ENCODE measurements at regions not wholly inside any gene's neighbourhood (a gene's known extent, or its start where the extent isn't known, plus 50 kb on each side); places are given as distances from the start of the nearest gene placed in this dataset.

DNA sequence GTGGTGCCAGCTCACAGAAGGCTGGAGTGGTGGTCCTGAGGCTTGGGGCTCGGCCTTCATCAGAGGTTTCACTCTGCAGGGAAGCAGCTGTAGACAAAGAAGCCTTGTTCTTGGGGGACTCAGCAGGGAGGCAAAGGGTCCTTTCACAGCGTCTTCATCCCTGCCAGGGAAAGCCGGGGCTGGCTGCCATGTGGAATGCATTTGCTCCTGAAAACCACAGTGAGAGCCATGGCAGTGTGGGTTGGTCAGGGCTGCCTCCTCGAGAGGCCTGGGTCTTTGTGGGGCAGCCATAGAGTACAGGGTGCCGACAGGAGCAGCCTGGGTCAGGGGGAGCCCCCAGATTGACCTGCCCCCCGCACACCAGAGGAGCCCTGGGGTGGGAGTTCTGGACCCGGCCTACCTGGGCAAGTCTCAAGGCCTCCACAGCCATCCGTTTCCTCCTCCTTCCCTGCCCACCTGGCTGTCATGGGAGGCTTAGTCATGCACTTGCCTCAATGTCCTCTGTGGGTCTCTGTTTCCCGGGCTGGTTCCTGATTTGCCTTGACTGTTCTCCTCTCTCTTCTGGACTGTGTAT lies 144.0 kb downstream of the CDC5L start:
- no peak for DNase-seq (ENCODE audit: low read depth)

DNA sequence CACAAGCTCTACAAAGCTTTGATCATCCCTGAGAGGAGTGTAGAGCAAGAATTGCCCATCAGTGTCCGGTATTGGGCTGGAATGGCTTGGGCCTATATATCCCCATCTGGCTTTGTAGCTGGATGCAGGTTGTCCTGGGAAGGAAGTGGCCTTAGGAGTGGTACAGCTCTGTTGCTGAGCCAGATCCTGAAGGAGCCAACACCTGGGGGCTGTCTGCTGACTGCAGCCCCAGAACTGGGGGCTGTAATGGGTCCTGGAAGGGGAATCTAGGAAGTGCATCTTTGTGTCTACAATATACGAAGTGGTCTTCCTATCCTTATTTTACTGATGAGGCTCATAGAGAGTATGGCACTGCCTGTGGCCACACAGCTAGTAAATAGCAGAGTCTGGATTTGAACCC lies 145.9 kb downstream of the CDC5L start:
- DNase-seq (ENCODE audit: low read depth) = no peak

DNA sequence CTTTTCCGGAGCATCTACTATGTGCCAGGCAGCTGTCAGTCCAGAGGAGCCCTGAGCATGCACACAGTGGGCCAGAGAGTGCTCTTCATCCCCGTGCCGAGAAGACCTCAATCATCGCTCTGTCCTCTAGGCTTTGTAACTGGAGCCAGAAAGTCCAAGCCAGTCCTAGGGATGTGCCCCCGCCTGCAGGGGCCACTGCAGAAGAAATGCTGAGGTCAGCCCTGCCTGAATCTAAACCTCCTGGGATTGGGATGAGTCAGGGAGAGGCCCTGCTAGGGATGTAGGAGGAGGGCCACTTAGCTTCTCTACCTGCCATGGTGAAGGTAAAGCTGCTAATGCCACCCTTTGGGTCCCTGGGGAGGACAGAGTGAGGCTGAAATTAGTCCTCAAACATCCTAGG lies 146.8 kb downstream of the CDC5L start:
- no peak for DNase-seq (ENCODE audit: low read depth)

DNA sequence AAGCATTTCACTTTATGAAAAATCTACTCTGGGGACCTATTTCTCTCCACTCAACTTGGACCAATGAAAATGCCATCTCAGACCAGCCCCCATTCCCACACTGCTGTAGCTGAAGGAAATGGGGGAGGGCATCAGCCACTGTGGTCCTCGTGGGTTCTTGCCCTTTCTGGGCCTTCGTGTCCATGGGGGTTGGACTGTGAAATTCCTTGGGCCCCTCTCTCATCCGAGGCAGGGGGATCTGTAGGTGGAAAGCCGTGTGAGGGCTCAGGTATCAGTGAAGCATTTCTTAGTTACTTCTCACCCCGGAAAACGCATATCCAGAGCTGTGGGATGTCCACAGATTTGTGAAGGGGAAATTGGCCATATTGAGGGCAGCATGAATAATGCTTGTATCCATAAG lies 147.9 kb downstream of the CDC5L start:
- DNase-seq (ENCODE audit: low read depth) = no peak

DNA sequence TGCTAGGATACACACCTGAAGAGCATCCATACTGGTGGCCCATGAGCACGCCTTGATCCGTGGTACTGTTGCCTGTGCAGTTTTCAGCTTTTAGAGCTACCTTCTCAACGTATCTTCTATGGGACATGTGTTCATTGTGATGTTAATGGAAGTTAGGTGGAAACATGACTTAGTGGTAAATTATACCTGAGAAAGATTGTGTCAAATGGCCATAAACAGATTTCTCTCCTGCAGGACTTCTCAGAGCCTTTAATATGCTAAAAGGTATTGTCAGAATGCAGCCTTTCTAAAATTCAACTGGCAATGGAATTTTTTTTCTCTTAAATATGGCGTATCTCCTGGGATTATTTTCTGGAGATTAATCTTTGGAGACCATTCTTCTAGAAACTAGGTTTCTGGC lies 148.5 kb downstream of the CDC5L start:
- DNase-seq (ENCODE audit: low read depth) = no peak

DNA sequence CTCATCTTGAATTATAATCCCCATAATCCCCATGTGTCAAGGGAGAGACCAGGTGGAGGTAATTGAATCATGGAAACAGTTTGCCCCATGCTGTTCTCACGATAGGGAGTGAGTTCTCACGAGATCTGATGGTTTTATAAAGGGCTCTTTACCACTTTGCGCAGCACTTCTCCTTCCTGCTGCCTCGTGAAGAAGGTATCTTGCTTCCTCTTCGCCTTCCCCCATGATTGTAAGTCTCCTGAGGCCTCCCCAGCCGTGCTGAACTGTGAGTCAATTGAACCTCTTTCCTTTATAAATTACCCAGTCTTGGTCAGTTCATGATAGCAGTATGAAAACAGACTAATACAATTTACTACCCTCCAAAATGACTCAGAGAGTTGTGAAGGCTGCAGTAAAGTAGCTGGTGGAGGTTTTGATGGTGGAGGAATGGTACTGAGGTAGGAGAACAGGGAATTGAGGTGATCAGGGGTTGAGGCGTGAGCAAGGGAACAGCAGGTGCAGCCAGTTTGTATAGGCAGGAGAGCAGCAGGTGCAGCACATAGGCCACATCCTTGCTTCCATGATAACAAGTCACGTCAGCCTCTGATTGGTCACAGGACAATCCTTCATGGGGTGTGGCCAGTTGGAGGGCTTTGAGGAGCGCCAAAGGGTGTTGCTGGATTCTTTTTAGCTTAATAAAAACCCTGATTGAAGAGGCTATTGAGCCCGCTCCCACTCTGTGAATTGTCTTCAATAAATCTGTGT lies 150.0 kb downstream of the CDC5L start:
- no peak for DNase-seq (ENCODE audit: low read depth)

DNA sequence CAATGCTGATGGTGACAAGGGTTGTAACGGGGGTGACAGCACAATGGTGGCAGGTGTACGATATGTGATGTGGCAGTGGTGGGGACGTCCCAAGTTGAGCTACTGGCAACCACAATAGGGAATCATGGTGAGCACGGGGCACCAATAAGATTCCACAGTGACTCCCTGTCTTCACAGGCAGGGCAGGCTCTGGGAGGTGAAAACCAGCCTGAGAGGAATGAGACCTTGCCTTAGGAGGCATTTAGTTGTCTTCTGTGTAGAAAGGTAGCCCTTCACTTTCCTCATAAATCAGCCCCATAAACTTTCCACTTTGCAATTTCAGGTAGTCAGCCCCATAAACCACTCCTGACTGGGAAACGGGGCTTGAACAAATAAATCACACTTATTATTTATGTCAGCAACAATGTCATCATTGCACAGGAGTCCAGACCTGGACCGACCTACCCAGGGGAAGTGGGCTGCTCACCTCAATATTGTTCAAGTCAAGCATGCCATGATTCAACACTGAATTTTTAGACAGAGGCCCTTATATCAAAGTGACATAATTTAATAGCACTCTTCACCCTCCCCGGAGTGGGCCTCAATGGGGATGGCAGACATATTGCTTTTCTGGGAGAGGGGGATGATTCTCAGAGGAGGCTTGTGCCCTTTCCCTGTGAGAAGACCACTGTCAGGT lies 150.8 kb downstream of the CDC5L start:
- DNase-seq (ENCODE audit: low read depth) = no peak

DNA sequence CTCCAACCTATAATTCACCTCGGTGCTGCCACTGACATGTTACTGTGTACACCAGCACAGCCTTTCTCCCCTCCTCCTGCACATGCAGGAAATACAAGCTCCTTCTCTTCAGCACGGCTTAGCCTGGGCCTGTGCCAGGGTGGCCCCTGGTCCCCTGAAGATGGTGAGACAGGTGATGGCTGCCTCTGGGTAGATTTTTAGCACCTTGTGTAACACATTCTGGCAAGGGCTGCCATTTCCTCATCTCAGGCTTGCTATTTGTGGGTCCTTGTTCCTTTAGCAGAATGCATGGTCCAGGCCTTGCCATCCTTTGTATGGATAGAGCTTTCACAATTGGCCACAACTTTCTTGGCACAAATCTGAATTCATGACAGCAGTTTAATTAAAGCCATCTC lies 151.3 kb downstream of the CDC5L start:
- no peak for DNase-seq (ENCODE audit: low read depth)

DNA sequence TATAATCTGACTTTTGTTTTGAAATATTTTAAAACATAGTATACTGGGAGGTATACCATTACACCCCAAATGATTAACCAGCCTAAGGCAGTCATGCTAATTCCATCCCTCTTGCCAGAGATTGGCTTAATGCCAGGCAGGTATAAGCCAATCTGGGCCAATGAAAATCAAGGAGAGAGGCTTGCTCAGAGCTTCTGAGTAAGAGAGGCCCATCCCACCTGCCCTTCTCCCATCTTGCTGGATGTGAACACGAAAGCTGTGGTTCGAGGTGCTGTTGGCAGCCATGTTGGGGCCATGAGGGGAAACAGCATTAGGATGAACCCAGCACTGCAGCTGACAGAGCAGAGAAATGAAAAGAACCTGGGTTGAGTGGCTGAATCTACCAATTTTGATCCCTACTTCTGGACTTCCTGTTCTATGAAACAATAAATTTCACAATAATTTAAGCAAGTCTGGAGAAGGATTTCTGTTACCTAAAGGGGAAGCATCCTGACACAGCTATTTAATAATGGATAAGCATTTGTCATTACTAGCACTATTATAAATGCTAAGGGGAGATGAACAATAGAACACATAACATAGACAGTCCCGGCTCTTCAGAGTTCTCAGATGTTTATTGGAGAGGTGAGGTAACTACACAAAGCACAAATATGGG lies 152.3 kb downstream of the CDC5L start:
- DNase-seq (ENCODE audit: low read depth) = no peak

DNA sequence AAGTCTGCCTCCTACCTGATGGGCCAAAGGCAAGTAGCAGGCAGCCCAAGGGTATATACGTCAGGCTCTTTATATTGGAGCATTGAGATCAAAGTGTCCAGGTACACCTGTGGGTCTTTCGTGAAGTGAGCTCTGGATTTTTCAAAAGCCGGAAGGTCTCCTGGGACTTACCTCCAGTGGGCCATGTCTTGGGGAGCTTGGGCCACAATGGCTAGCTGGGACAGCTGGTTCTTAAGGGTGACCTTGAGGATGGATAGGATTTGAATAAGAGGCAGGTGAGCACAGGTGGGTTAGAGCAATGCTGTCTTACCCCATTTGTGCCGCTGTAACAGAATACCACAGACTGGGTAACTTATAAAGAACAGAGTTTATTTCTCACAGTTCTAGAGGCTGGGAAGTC lies 153.4 kb downstream of the CDC5L start:
- DNase-seq (ENCODE audit: low read depth) = no peak

DNA sequence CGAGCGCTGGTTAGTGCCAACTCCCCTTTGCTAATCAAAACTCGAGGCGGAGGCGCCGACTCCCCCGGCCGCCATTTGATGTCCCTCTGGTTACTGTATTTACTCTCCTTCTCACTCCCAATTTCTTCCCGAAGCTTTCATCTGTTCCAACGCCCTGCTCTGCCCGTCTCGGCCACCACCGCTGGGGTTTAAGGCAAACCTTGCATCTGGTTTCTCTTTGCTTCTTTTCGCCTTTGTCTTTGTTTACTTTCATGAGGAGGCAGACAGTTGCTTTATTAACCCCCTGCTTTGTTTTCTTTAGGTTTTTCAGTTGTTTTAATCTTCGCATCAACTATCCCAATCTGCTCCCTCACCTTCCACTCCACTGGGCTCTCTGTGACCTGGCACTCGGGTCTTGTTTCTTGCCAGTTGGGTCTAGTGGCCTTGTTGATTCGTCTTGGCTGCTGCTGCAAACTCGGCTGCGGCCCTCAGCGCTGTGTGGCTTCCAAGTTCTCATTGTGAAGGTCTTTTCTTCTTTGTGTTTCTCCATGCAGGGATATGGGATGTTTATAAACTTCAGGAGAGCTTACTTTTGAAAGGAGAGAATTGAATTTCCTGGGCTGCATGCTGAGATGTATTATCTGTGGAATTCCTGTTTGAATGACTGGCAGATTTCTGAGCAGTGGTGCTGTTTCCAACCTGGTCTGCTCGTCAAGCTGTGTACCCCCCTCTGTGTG lies 155.1 kb downstream of the CDC5L start:
- DNase-seq (ENCODE audit: low read depth) = no peak

DNA sequence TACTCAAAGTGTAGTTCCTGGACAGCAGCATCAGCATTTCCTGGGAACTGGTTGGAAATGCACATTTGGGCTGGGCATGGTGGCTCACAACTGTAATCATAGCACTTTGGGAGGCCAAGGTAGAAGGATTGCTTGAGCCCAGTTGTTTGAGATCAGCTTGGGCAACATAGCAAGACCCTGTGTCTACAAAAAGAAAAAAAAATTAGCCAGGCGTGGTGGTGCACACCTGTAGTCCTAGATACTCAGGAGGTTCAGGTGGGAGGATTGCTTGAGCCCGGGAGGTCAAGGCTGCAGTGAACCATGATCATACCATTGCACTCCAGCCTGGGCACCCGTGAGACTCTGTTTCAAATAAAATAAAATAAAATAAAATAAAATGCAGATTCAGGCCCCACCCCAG lies 156.2 kb downstream of the CDC5L start:
- no peak for DNase-seq (ENCODE audit: low read depth)

DNA sequence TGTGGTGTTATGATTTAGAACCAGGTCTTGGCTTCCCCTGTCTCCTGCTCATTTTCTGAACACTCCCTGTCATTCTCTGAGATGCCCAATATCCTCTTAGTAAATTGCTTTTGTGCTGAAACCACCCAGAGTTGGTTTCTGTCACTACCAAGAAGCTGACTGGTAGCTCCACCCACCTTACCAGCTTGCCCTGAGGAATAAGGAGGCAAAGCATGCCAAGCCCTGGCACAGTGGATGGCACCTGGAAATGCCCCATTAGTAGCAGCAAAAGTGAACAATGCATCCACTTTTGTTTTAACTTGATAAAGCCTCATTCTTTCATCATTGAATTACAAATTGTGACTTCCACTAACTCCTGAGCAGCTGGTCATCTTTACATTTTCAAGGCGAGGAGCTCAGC lies 157.7 kb downstream of the CDC5L start:
- no peak for DNase-seq (ENCODE audit: low read depth)

DNA sequence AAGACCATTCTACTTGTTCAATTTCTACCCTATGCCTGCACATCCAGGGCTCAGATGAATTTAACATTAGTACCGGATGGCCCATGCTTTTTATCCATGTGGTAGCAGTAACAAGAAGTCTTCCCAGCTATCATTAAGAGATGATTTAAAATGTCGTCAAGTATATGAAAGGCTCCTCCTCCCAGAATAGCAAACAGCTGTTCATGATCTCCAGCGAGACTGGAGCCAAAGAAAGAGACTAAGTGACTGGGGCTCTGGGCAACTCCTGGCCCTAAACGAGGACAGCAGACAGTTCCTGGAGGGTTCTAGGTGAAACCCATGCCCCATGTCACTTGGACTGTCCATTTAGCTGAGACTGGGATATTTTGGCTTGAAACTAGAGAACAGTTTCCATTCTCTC lies 160.8 kb downstream of the CDC5L start:
- no peak for DNase-seq (ENCODE audit: low read depth)

DNA sequence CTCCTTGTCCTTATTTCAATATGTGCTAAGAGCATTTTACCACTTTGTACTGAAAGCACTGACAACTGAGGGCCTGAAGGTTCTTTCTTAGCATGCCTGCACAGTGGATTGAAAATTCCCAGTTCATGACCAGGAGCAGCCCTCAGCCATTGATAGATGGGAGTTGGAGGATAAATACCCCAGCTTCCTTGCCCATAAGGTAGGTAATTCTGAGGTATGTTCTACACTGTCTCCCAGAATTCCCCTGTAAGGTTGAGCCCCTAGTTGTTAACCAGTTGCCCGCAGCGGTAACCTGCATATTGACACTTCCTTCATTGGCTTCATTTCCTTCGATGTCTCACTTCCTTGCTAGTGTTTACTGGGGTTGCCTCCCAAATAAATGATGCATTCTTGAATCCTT lies 162.0 kb downstream of the CDC5L start:
- no peak for DNase-seq (ENCODE audit: low read depth)

DNA sequence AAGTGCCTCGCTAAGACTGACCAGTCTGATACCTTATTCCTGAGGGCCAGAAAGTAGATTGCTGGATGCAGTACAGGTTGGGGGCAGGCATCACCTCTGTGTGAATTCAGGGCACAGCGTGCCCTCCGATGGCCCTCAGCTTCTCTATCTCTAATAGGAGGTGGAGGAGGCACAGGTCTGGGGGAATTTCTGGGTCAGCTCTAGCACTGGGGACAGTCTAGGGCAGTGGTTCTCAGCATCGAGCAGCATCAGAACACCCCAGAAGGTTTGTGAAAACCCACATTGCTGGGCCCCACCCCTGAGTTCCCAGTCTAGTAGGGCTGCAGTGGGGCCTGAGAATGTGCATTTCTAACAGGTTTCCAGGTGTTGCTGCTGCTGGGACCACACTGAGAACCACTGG lies 166.7 kb downstream of the CDC5L start:
- no peak for DNase-seq (ENCODE audit: low read depth)

DNA sequence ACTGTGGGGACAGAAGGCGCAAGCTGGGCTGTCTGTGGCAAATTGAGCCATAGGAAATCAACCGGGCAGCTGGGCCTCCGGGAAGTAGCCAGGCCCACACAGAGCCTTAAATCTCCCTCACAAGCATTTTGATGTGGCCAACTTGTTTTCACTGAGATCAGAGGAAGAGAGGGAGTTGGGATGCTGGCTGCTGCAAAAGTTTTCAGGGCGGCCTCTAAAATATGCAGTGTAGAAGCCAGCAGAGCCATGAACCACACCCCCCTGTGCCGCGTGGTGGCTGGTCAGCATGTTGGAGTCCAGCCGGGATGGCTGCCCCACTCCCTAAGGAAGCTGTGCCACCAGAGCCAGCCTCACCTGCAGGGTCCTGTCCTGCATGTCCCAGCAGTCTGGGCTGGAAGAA lies 167.4 kb downstream of the CDC5L start:
- DNase-seq (ENCODE audit: low read depth) = no peak

DNA sequence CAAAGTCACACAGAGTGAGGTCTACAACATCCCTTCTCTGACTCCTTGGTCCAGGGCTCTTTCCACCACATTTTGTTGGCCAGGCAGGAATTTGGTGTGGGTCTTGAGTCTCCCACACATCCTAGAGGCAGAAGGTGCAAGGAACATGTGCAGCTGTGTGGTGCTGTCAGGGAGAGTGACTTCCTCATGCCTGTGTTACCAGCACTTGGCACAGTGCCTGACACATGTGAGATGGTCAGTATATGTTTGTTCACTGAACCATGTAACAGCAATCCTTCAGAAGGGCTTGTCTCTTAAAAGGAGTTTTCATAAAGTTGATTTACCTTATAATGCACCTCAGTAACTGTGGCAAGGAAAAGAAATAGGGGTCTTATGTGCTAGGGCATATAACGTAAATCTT lies 168.5 kb downstream of the CDC5L start:
- no peak for DNase-seq (ENCODE audit: low read depth)

DNA sequence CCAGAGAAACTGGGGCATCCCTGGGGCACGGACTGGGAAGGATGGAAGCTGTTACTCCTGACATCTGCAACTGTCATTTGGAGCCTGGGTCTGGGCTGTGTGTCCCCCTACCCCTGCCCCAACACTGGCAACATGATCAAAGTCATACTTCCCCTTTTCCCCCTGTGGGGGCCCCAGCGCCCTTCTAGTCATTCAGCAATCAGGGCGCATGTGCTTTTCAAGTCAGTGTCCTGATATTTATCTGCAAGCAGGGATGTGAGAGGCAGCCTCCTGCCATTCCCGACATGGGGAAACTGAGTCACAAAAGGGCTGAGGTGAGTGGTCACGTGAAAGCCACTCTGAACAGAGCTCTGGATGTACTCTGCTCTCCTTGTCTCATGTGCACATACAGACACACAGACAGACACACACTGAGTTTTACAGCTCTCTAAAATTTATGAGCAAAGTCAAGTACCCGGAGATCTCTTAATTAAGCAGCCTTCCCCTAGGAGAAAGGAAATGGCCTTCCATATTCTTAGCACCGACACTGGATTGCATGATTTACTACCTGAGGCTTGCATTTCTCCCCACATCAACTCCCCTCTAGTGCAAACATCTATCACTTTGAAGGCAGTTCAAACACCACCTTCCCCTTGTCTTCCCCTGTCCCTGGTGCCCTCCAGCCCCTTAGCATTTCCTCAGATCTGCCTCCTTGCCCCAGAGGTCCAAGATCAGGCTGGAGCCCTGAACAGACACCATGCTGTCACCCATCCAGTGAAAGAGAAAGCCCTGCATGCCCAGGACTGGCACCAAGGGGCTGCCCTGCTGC lies 170.7 kb downstream of the CDC5L start:
- DNase-seq (ENCODE audit: low read depth) = no peak

DNA sequence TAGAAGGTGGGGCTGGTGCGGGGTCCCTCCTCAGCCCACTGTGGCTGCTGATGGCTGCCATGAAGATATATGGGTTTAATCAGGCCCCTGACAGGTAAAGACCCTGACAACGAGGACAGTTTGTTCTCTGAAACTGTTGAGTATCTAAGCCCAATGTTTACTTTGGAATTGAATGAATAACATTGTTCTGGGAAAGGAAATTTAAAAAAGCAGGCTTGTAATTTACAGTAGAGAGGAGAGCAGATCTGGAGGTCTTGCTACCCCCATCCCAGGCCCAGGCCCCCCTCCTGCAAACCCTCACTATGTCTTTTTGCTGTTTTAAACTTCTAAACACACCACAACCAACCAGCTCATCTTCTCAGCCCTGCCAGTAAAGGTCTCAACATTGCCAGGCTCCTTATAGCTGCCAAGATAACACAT lies 171.3 kb downstream of the CDC5L start:
- DNase-seq (ENCODE audit: low read depth) = no peak

DNA sequence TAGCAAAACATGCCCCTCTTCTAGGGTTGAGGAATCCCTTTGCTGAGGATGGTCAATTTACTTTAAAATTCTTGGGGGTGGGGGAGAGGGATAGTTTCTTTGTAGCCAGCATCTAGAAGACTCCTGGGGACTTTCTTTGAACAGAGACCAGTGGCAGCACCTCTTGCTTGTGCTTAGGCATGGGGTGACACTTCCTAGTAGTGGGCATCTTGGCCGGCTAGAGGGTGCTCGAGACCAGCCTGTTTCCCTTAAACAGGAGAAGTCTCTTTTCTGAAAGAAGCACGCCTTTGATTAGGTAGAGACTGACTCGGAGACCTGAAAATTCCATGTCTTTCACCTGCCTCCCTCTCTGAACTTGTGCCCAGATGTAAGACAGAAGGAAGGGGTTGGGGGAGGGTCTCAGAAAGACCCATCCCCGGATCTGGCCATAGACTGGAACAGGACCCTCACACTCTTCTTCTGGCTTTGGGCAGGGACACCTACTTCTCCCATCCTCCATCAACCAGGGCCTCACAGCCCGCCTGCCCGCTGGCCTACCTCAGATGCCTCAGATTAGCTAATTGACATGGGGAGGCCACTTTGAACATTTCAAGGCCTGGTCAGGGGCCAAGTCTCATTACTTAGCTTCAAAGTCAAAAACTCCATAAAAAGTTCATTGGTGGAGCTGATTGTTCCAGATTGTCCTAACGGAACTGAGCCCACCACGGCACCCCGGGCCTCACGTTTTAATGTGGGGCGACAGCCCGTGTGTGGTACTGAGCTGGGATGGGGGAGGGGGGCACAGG lies 172.2 kb downstream of the CDC5L start:
- DNase-seq (ENCODE audit: low read depth) = no peak
